ENCODE measurements at regions not wholly inside any gene's neighbourhood (a gene's known extent, or its start where the extent isn't known, plus 50 kb on each side); places are given as distances from the start of the nearest gene placed in this dataset.

GRCh38 chr20:60132162-60132826 lies 174.1 kb downstream of the CDH26 start:
- DNase-seq = no peak

- no peak for DNase-seq
These were observed 174.8 kb downstream of the CDH26 start for GRCh38 chr20:60132827-60133670.

GRCh38 chr20:60135276-60135675 lies 177.1 kb downstream of the CDH26 start:
- DNase-seq = no peak

GRCh38 chr20:60136645-60137401 lies 178.6 kb downstream of the CDH26 start:
- DNase-seq = no peak

- no peak for DNase-seq
These were observed 179.5 kb downstream of the CDH26 start for GRCh38 chr20:60137657-60138245.

GRCh38 chr20:60138256-60139220 lies 180.3 kb downstream of the CDH26 start:
- no peak for DNase-seq

- no peak for DNase-seq
These were observed 181.6 kb downstream of the CDH26 start for GRCh38 chr20:60139663-60140446.

- DNase-seq = no peak
These were observed 184.4 kb downstream of the CDH26 start for GRCh38 chr20:60142587-60142986.

- no peak for DNase-seq
These were observed 185.1 kb downstream of the CDH26 start for GRCh38 chr20:60143261-60143842.

- DNase-seq = no peak
These were observed 186.2 kb downstream of the CDH26 start for GRCh38 chr20:60144404-60144803.

- DNase-seq = no peak
These were observed 186.8 kb downstream of the CDH26 start for GRCh38 chr20:60144974-60145527.

GRCh38 chr20:60147004-60147403 lies 188.8 kb downstream of the CDH26 start:
- DNase-seq = no peak

GRCh38 chr20:60148885-60149284 lies 190.7 kb downstream of the CDH26 start:
- no peak for DNase-seq

GRCh38 chr20:60152792-60153191 lies 194.6 kb downstream of the CDH26 start:
- DNase-seq = no peak

- no peak for DNase-seq
These were observed 202.4 kb downstream of the CDH26 start for GRCh38 chr20:60160451-60161145.

- no peak for DNase-seq
These were observed 209.6 kb downstream of the CDH26 start for GRCh38 chr20:60167812-60168211.

- no peak for DNase-seq
These were observed 210.7 kb downstream of the CDH26 start for GRCh38 chr20:60168963-60169362.

- DNase-seq = no peak
These were observed 211.9 kb downstream of the CDH26 start for GRCh38 chr20:60170116-60170515.

GRCh38 chr20:60171313-60171712 lies 213.1 kb downstream of the CDH26 start:
- DNase-seq = no peak

GRCh38 chr20:60171738-60172137 lies 213.5 kb downstream of the CDH26 start:
- no peak for DNase-seq
